ENCODE measurements at regions not wholly inside any gene's neighbourhood (a gene's known extent, or its start where the extent isn't known, plus 50 kb on each side); places are given as distances from the start of the nearest gene placed in this dataset.
A peak's percentile ranks its signal among the peaks of the same experiment; 100 is the strongest.

GRCh38 chr3:147662705-147663104 lies 253.5 kb downstream of the ZIC1 start (continued):
- TF ChIP-seq, protein P1, sequence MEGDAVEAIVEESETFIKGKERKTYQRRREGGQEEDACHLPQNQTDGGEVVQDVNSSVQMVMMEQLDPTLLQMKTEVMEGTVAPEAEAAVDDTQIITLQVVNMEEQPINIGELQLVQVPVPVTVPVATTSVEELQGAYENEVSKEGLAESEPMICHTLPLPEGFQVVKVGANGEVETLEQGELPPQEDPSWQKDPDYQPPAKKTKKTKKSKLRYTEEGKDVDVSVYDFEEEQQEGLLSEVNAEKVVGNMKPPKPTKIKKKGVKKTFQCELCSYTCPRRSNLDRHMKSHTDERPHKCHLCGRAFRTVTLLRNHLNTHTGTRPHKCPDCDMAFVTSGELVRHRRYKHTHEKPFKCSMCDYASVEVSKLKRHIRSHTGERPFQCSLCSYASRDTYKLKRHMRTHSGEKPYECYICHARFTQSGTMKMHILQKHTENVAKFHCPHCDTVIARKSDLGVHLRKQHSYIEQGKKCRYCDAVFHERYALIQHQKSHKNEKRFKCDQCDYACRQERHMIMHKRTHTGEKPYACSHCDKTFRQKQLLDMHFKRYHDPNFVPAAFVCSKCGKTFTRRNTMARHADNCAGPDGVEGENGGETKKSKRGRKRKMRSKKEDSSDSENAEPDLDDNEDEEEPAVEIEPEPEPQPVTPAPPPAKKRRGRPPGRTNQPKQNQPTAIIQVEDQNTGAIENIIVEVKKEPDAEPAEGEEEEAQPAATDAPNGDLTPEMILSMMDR (conservative IDR thresholded peaks at IDR 0.05; ENCODE audit: low read depth in 2 of 2): no peak
- TF ChIP-seq EZH2phosphoT487 (IDR thresholded peaks at IDR 0.05; ENCODE audit: unreplicated experiment): no peak
- TF ChIP-seq, protein P2, sequence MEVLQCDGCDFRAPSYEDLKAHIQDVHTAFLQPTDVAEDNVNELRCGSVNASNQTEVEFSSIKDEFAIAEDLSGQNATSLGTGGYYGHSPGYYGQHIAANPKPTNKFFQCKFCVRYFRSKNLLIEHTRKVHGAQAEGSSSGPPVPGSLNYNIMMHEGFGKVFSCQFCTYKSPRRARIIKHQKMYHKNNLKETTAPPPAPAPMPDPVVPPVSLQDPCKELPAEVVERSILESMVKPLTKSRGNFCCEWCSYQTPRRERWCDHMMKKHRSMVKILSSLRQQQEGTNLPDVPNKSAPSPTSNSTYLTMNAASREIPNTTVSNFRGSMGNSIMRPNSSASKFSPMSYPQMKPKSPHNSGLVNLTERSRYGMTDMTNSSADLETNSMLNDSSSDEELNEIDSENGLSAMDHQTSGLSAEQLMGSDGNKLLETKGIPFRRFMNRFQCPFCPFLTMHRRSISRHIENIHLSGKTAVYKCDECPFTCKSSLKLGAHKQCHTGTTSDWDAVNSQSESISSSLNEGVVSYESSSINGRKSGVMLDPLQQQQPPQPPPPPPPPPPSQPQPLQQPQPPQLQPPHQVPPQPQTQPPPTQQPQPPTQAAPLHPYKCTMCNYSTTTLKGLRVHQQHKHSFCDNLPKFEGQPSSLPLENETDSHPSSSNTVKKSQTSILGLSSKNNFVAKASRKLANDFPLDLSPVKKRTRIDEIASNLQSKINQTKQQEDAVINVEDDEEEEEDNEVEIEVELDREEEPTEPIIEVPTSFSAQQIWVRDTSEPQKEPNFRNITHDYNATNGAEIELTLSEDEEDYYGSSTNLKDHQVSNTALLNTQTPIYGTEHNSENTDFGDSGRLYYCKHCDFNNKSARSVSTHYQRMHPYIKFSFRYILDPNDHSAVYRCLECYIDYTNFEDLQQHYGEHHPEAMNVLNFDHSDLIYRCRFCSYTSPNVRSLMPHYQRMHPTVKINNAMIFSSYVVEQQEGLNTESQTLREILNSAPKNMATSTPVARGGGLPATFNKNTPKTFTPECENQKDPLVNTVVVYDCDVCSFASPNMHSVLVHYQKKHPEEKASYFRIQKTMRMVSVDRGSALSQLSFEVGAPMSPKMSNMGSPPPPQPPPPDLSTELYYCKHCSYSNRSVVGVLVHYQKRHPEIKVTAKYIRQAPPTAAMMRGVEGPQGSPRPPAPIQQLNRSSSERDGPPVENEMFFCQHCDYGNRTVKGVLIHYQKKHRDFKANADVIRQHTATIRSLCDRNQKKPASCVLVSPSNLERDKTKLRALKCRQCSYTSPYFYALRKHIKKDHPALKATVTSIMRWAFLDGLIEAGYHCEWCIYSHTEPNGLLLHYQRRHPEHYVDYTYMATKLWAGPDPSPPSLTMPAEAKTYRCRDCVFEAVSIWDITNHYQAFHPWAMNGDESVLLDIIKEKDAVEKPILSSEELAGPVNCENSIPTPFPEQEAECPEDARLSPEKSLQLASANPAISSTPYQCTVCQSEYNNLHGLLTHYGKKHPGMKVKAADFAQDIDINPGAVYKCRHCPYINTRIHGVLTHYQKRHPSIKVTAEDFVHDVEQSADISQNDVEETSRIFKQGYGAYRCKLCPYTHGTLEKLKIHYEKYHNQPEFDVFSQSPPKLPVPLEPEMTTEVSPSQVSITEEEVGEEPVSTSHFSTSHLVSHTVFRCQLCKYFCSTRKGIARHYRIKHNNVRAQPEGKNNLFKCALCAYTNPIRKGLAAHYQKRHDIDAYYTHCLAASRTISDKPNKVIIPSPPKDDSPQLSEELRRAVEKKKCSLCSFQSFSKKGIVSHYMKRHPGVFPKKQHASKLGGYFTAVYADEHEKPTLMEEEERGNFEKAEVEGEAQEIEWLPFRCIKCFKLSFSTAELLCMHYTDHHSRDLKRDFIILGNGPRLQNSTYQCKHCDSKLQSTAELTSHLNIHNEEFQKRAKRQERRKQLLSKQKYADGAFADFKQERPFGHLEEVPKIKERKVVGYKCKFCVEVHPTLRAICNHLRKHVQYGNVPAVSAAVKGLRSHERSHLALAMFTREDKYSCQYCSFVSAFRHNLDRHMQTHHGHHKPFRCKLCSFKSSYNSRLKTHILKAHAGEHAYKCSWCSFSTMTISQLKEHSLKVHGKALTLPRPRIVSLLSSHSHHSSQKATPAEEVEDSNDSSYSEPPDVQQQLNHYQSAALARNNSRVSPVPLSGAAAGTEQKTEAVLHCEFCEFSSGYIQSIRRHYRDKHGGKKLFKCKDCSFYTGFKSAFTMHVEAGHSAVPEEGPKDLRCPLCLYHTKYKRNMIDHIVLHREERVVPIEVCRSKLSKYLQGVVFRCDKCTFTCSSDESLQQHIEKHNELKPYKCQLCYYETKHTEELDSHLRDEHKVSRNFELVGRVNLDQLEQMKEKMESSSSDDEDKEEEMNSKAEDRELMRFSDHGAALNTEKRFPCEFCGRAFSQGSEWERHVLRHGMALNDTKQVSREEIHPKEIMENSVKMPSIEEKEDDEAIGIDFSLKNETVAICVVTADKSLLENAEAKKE (CRISPR knock-in tag; IDR thresholded peaks at IDR 0.05): no peak

DNA sequence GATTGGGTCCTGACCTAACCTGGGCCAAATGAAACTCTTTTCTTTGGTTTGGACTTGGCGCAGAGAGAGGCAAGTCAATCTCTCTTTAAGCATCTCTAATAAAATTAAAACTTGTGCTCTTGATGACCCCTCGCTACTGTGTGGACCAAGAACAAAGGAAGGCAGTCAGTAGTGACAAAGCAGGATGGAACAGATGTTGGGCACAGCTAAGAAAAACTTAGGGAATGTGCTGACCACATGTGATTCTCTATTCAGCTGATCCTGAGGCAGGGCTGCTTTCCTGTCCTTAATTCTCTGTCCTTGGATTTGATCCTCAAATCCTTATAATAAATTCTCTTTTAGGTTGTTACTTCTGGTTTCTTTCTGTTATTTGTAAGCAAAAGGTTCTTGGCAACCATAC lies 259.9 kb downstream of the ZIC1 start:
- H3K27me3 Mint-ChIP-seq (ENCODE audit: insufficient read depth, low read depth, poor library complexity): no peaks in the 10 kb centered on the region
- Histone ChIP-seq H3K36me3 (ENCODE audit: insufficient read depth) (no peaks in the 10 kb centered on the region), H3K4me3 (no peak overlapping the region), H3K9me2 (ENCODE audit: insufficient read depth) (no peaks in the 10 kb centered on the region), H3K4me1 (ENCODE audit: insufficient read depth) (no peaks in the 10 kb centered on the region), H3K27ac (ENCODE audit: low read depth) (no peak overlapping the region), H3K79me2 (replicated peaks; ENCODE audit: insufficient read depth) (no peaks in the 10 kb centered on the region), H3K4me2 (no peak overlapping the region), H3F3A (replicated peaks; ENCODE audit: low read depth) (no peaks in the 10 kb centered on the region), H3K27me3 (ENCODE audit: insufficient read depth) (no peaks in the 10 kb centered on the region), H4K20me1 (replicated peaks; ENCODE audit: insufficient read depth) (no peaks in the 10 kb centered on the region), H2AFZ (peak overlapping the region; percentile 69; the same call in 1 of the 2 replicates)
- H3K27ac Mint-ChIP-seq: no peak overlapping the region
- H3K9me3 Mint-ChIP-seq: no peaks in the 10 kb centered on the region
- ATAC-seq (no peak), DNase-seq (ENCODE audit: low spot score) (no peak)
- H3K36me3 Mint-ChIP-seq (ENCODE audit: low read depth): no peaks in the 10 kb centered on the region
- TF ChIP-seq, protein P3, sequence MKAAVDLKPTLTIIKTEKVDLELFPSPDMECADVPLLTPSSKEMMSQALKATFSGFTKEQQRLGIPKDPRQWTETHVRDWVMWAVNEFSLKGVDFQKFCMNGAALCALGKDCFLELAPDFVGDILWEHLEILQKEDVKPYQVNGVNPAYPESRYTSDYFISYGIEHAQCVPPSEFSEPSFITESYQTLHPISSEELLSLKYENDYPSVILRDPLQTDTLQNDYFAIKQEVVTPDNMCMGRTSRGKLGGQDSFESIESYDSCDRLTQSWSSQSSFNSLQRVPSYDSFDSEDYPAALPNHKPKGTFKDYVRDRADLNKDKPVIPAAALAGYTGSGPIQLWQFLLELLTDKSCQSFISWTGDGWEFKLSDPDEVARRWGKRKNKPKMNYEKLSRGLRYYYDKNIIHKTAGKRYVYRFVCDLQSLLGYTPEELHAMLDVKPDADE (IDR thresholded peaks at IDR 0.05): no peak
- TF ChIP-seq CREB1 (CRISPR knock-in tag; IDR thresholded peaks at IDR 0.05; ENCODE audit: low read depth) (no peak), ZNF331 (CRISPR knock-in tag; IDR thresholded peaks at IDR 0.05; ENCODE audit: low read depth) (no peak)
- H3K4me1 Mint-ChIP-seq: no peaks in the 10 kb centered on the region
- no peak overlapping the region for H3K4me3 Mint-ChIP-seq

All from GM23338 (cell line).